CD4-positive, alpha-beta memory T cell (primary cell): ENCODE measurements at regions not wholly inside any gene's neighbourhood (a gene's known extent, or its start where the extent isn't known, plus 50 kb on each side); places are given as distances from the start of the nearest gene placed in this dataset.

Experiments used
- CTCF ChIA-PET: fragments of 350-600 bp; sonication (Branson Sonifier 250); formaldehyde crosslinking; loops from one replicate; lab custom pipeline; 2021; ENCODE audit warnings: inconsistent platforms; ENCODE audit not compliant: partially characterized antibody; lab: Charles Lee
- POLR2A ChIA-PET: fragments of 350-600 bp; sonication (Branson Sonifier 250); formaldehyde crosslinking; loops from one replicate; lab custom pipeline; 2021; ENCODE audit not compliant: partially characterized antibody; lab: Charles Lee
- DNase-seq, 5 donors: peaks; one replicate each; pipeline versions ENCODE4 v3.0.0 to v3.0.0-alpha.2; 2020 to 2022; ENCODE audit warnings: mixed read lengths in 1 of 5
- H3K27ac ChIP-seq: one replicate; pipeline ENCODE4 v1.7.0; 2013; ENCODE audit warnings: low read depth, low read length
- H3K27me3 ChIP-seq: 2 replicates; pipeline ENCODE4 v1.7.0; 2013; ENCODE audit warnings: mild to moderate bottlenecking, low read length, moderate library complexity; ENCODE audit not compliant: insufficient read depth
- H3K36me3 ChIP-seq: 2 replicates; pipeline ENCODE4 v1.7.0; 2013; ENCODE audit warnings: mild to moderate bottlenecking, low read length, moderate library complexity; ENCODE audit not compliant: insufficient read depth
- H3K4me1 ChIP-seq: 2 replicates; pipeline ENCODE4 v1.7.0; 2013; ENCODE audit warnings: mild to moderate bottlenecking, low read length, moderate library complexity; ENCODE audit not compliant: insufficient read depth
- H3K4me3 ChIP-seq, 2 donors: one replicate each; pipeline ENCODE4 v1.7.0; 2013; ENCODE audit warnings: low read length in 2 of 2, mild to moderate bottlenecking in 1 of 2
- H3K9me3 ChIP-seq, 2 donors: one replicate each; pipeline ENCODE4 v1.7.0; 2013; ENCODE audit warnings: low read length in 2 of 2, control low read depth in 1 of 2; ENCODE audit not compliant: control insufficient read depth in 1 of 2
- H3K27ac Mint-ChIP-seq, 7 donors: one replicate each; pipeline ENCODE4 v1.8.0; 2020 to 2021; ENCODE audit warnings: mixed read lengths in 7 of 7, mild to moderate bottlenecking in 6 of 7, inconsistent platforms in 3 of 7, moderate library complexity in 3 of 7
- H3K27me3 Mint-ChIP-seq, 2 donors: one replicate each; pipeline ENCODE4 v1.8.0; 2020 to 2021; ENCODE audit warnings: mixed read lengths in 2 of 2
- H3K36me3 Mint-ChIP-seq, 2 donors: one replicate each; pipeline ENCODE4 v1.8.0; 2020 to 2021; ENCODE audit warnings: mixed read lengths in 2 of 2, inconsistent platforms in 1 of 2, mild to moderate bottlenecking in 1 of 2
- H3K4me1 Mint-ChIP-seq, 4 donors: one replicate each; pipeline ENCODE4 v1.8.0; 2020 to 2021; ENCODE audit warnings: mixed read lengths in 4 of 4, mild to moderate bottlenecking in 1 of 4
- H3K4me3 Mint-ChIP-seq, 8 donors: one replicate each; pipeline ENCODE4 v1.8.0; 2020 to 2021; ENCODE audit warnings: mixed read lengths in 8 of 8, mild to moderate bottlenecking in 7 of 8, moderate library complexity in 6 of 8, inconsistent platforms in 3 of 8
- H3K9me3 Mint-ChIP-seq, 8 donors: one replicate each; pipeline ENCODE4 v1.8.0; 2020 to 2021; ENCODE audit warnings: mixed read lengths in 8 of 8, mild to moderate bottlenecking in 5 of 8, inconsistent platforms in 3 of 8, moderate library complexity in 1 of 8
- intact Hi-C: fragments of 100-400 bp; cut with micrococcal nuclease; formaldehyde crosslinking; loops from one replicate; pipeline ENCODE4 v1.15.1; 2023

DNA sequence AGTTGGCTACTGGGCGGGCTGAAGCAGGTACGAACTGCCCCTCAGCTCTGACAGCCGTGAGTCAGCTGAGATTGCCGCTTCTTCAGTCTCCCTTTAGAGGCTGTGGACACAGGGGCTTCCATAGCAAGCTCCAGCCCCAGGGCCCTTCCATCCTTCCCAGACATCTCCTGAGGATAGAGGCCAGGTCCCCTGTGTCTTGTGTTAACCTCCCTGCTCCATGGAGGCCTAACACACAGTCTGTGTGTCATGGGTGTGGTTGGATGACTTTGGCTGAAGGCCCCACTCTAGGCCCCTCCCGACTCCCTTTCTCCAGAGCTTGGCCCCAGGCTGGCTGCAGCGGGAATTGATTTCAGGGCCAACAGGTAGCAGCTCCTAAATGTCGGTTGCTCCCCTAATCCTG is 116.1 kb upstream of the TLE3 start:
- Histone ChIP-seq H3K36me3 (no peaks in the 10 kb centered on the region), H3K9me3 (no peaks in the 10 kb centered on the region), H3K27me3 (no peaks in the 10 kb centered on the region), H3K4me3 (no peak overlapping the region), H3K27ac (no peak overlapping the region), H3K4me1 (no peaks in the 10 kb centered on the region)
- Mint-ChIP-seq H3K4me1 (peaks cover 0 to 3% (median 0%) of the 10 kb centered on the region in 4 donors), H3K36me3 (no peaks in the 10 kb centered on the region), H3K4me3 (no peak overlapping the region), H3K9me3 (no peaks in the 10 kb centered on the region), H3K27ac (no peak overlapping the region), H3K27me3 (no peaks in the 10 kb centered on the region)
- intact Hi-C loops, result loop anchor here (5.0 to 10.0 kb wide), 2 partner anchors 81 to 636 kb away; no protein-coding TSS in a partner anchor
- ChIA-PET CTCF (no interaction called here), POLR2A (no interaction called here)
- no peak for DNase-seq

DNA sequence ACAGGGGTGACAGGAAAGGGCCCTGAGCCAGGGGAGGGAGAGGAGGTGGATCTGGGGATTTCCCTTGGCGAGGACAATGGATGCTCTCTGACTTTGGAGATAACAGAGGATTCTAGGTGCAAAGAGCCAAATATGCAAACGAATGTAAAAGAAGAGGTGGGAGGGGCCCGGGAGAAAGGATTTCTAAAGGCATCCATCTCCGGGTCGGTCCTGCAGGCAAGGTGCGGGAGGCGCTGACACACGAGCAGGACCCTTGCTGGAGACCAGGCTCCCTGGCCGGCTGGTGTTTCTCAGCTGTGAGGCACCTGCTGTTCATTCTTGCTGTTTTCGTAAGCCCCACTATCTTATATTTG is 115.2 kb upstream of the TLE3 start:
- Mint-ChIP-seq H3K4me1 (peaks cover 0 to 1% (median 0%) of the 10 kb centered on the region in 4 donors), H3K9me3 (no peaks in the 10 kb centered on the region), H3K27me3 (no peaks in the 10 kb centered on the region), H3K36me3 (no peaks in the 10 kb centered on the region), H3K27ac (no peak overlapping the region), H3K4me3 (no peak overlapping the region)
- Histone ChIP-seq H3K9me3 (no peaks in the 10 kb centered on the region), H3K36me3 (no peaks in the 10 kb centered on the region), H3K27ac (no peak overlapping the region), H3K27me3 (no peaks in the 10 kb centered on the region), H3K4me1 (no peaks in the 10 kb centered on the region), H3K4me3 (no peak overlapping the region)
- ChIA-PET POLR2A (no interaction called here), CTCF (no interaction called here)
- DNase-seq, result no peak
- intact Hi-C loops, result loop anchor here (5.0 to 10.0 kb wide), 2 partner anchors 82 to 636 kb away; no protein-coding TSS in a partner anchor

DNA sequence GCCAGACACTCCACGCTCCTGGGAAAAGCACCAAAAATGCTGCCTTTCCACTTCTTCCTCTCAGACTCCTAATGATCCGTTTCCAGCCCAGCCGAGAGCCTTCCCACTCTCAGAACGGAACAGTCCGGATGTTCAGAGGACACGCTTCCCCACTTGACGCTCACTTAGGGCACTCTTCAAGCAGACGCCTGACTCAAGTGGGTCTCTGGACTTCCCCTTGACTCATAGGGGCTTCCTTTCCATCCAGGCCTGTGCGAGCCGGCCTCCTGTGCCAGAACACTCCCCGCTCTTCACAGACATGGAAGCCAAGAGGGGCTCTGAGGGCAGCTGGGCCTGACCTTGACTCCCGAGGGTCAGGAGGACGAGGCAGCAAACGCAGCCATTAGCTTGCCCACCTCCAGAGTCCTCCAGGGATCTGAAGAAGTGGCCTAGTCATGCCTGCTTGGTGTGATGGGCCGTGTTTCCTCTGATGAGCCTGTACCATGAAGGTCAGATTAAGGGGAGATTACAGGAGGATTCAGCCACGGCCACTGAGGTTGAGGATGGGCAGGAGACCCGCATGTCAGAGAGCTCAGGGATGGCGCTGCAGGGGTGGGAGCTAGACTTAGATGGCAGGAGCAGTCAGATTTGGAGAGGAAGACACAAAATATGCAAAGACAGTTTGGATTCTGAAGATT is 114.7 kb upstream of the TLE3 start:
- CTCF ChIA-PET, result no interaction called here
- no peaks in the 10 kb centered on the region for H3K36me3 ChIP-seq
- H3K27me3 Mint-ChIP-seq, result no peaks in the 10 kb centered on the region
- no peaks in the 10 kb centered on the region for H3K36me3 Mint-ChIP-seq
- no peaks in the 10 kb centered on the region for H3K4me1 ChIP-seq
- no peaks in the 10 kb centered on the region for H3K9me3 Mint-ChIP-seq
- H3K4me3 Mint-ChIP-seq, result no peak overlapping the region
- no peaks in the 10 kb centered on the region for H3K27me3 ChIP-seq
- no peak overlapping the region for H3K27ac ChIP-seq
- DNase-seq, result no peak
- H3K4me1 Mint-ChIP-seq, result peaks cover 0 to 1% (median 0%) of the 10 kb centered on the region in 4 donors
- POLR2A ChIA-PET, result no interaction called here
- no peak overlapping the region for H3K27ac Mint-ChIP-seq
- no peak overlapping the region for H3K4me3 ChIP-seq
- H3K9me3 ChIP-seq, result no peaks in the 10 kb centered on the region
- intact Hi-C loops, result loop anchor here (5.0 to 10.0 kb wide), 2 partner anchors 82 to 635 kb away; no protein-coding TSS in a partner anchor

DNA sequence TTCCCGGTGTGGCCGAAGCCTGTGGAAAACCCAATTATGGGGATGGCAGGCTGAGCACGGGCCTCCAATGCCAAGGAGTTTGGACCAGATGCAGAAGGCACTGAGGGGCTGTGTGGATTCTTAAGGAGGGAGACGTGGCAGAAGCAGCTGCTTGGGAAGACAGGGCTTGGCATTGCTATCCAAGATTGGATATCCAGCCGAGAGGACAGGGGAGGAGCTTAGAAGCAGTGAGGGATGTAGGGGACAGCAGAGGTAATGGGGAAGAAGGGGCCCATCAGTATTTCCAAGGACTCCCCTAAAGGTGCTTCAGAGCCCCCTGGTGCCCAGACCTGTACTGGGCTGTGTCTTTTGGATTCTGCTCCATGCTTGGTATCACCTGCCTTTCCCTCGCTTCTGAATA is 112.8 kb upstream of the TLE3 start:
- H3K4me1 ChIP-seq, result no peaks in the 10 kb centered on the region
- Mint-ChIP-seq H3K27ac (no peak overlapping the region), H3K9me3 (no peaks in the 10 kb centered on the region), H3K27me3 (no peaks in the 10 kb centered on the region), H3K4me3 (no peak overlapping the region), H3K4me1 (no peaks in the 10 kb centered on the region), H3K36me3 (no peaks in the 10 kb centered on the region)
- DNase-seq, result no peak
- intact Hi-C loops, result loop anchor here (2.0 to 10.0 kb wide), 3 partner anchors 84 to 732 kb away; no protein-coding TSS in a partner anchor
- ChIA-PET CTCF (no interaction called here), POLR2A (no interaction called here)
- H3K4me3 ChIP-seq, result no peak overlapping the region
- no peaks in the 10 kb centered on the region for H3K9me3 ChIP-seq
- no peaks in the 10 kb centered on the region for H3K36me3 ChIP-seq
- no peaks in the 10 kb centered on the region for H3K27me3 ChIP-seq
- H3K27ac ChIP-seq, result no peak overlapping the region

DNA sequence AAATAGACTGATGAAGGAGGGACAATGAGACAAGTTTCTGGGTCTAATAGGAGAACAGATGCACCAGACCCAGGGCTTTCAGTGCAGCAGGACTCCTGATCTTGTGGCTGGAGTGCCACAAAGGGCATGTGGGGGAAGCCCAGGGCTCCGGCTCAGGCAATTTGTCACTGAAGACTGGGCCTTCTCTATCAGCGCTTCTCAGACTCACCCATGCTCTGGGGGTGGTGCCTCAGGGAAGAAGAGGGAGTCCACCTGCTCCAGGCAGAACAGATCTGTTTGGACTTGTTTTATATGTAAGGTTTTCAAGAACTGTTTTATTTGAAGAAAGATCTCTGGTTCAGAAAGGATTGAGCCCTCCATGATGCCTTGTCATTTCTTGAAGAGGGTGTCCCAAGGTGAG is 112.4 kb upstream of the TLE3 start:
- no peaks in the 10 kb centered on the region for H3K4me1 ChIP-seq
- H3K27me3 Mint-ChIP-seq, result no peaks in the 10 kb centered on the region
- no peaks in the 10 kb centered on the region for H3K9me3 Mint-ChIP-seq
- ChIA-PET CTCF (no interaction called here), POLR2A (no interaction called here)
- no peak overlapping the region for H3K4me3 ChIP-seq
- no peaks in the 10 kb centered on the region for H3K36me3 Mint-ChIP-seq
- intact Hi-C loops, result loop anchor here (2.0 to 10.0 kb wide), 3 partner anchors 85 to 731 kb away; no protein-coding TSS in a partner anchor
- H3K9me3 ChIP-seq, result no peaks in the 10 kb centered on the region
- H3K27ac ChIP-seq, result no peak overlapping the region
- H3K27ac Mint-ChIP-seq, result no peak overlapping the region
- no peaks in the 10 kb centered on the region for H3K27me3 ChIP-seq
- H3K4me1 Mint-ChIP-seq, result no peaks in the 10 kb centered on the region
- no peak for DNase-seq
- H3K36me3 ChIP-seq, result no peaks in the 10 kb centered on the region
- no peak overlapping the region for H3K4me3 Mint-ChIP-seq

DNA sequence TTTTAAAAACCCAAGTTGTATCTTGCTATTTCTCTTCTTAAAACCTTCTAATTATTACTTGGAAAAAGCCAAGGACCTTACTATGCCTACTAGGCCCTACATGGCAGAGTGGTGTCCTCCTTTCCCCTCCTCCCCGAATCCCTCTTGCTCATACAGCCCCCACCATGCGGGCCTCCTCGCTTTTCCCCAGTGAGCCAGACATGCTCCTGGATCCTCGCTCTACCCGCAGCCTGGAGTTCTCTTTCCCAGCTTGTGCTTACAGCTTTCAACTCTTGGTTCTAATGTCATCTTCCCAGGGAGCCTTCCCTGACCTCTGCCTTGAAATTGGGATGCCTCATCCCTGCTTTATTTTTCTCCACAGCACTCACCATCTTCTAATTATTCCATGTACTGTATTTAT is 111.8 kb upstream of the TLE3 start:
- no peaks in the 10 kb centered on the region for H3K4me1 Mint-ChIP-seq
- no peaks in the 10 kb centered on the region for H3K9me3 ChIP-seq
- no peaks in the 10 kb centered on the region for H3K36me3 ChIP-seq
- H3K9me3 Mint-ChIP-seq, result no peaks in the 10 kb centered on the region
- no peak overlapping the region for H3K27ac Mint-ChIP-seq
- no peaks in the 10 kb centered on the region for H3K27me3 Mint-ChIP-seq
- no peak overlapping the region for H3K4me3 Mint-ChIP-seq
- H3K27me3 ChIP-seq, result no peaks in the 10 kb centered on the region
- no peak overlapping the region for H3K4me3 ChIP-seq
- H3K27ac ChIP-seq, result no peak overlapping the region
- H3K36me3 Mint-ChIP-seq, result no peaks in the 10 kb centered on the region
- no peak for DNase-seq
- ChIA-PET POLR2A (no interaction called here), CTCF (interaction anchor here (1.0 kb wide), 1 partner anchor 38 kb away, joined by 3 read pairs; no protein-coding TSS in a partner anchor)
- H3K4me1 ChIP-seq, result no peaks in the 10 kb centered on the region
- intact Hi-C loops, result no loop called here

DNA sequence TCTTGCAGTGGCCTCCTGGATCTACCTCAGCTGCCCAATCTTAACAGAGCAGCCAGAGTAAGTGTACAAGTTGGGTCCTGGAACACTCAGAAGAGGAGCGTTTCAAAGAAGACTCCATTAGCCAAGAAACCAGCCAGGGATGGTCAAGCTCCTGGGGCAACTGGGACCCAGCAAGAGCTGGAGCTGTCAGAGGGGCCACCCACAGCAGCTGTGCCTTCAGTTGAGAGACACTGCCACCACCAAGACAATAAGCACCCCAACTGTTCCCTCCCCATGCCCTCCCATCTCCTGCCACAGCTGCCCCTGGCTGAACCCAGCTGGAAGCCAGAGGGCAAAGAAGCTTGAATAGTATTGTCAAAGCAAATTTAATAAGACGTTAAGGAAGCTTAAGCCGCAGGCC is 110.6 kb upstream of the TLE3 start:
- Mint-ChIP-seq H3K27me3 (no peaks in the 10 kb centered on the region), H3K27ac (no peak overlapping the region), H3K4me1 (no peaks in the 10 kb centered on the region), H3K9me3 (no peaks in the 10 kb centered on the region), H3K36me3 (no peaks in the 10 kb centered on the region), H3K4me3 (no peak overlapping the region)
- no peaks in the 10 kb centered on the region for H3K27me3 ChIP-seq
- H3K9me3 ChIP-seq, result no peaks in the 10 kb centered on the region
- no peaks in the 10 kb centered on the region for H3K4me1 ChIP-seq
- intact Hi-C loops, result no loop called here
- no peak overlapping the region for H3K27ac ChIP-seq
- CTCF ChIA-PET, result interaction anchor here (0.8 to 1.2 kb wide), 4 partner anchors 39 to 633 kb away, joined by 3 to 4 read pairs (median 4); no protein-coding TSS in a partner anchor
- no peak for DNase-seq
- H3K36me3 ChIP-seq, result no peaks in the 10 kb centered on the region
- POLR2A ChIA-PET, result no interaction called here
- H3K4me3 ChIP-seq, result no peak overlapping the region
